Neutrophil (primary cell): ENCODE measurements at regions not wholly inside any gene's neighbourhood (a gene's known extent, or its start where the extent isn't known, plus 50 kb on each side); places are given as distances from the start of the nearest gene placed in this dataset.

Experiments
- H3K27ac ChIP-seq: fragments of 200-600 bp; sonication (generic); 2 replicates; pipeline ENCODE4 v1.5.1; 2016; ENCODE audit warnings: mild to moderate bottlenecking, moderate library complexity
- H3K27me3 ChIP-seq: fragments of 200-600 bp; sonication (generic); 2 replicates; pipeline ENCODE4 v1.6.0; 2016; ENCODE audit warnings: mild to moderate bottlenecking
- H3K36me3 ChIP-seq: fragments of 200-600 bp; sonication (generic); 2 replicates; pipeline ENCODE4 v1.5.1; 2017
- H3K4me1 ChIP-seq, 2 experiments: fragments of 200-600 bp in 1 of 2; sonication (generic) in 1 of 2; 1 replicate in 1 of 2; 2 replicates in 1 of 2; pipeline versions ENCODE4 v1.5.1 to v1.6.1; 2013 to 2016; ENCODE audit warnings: low read depth in 1 of 2, low read length in 1 of 2, mild to moderate bottlenecking in 1 of 2, moderate library complexity in 1 of 2; ENCODE audit not compliant: control insufficient read depth in 1 of 2, insufficient read depth in 1 of 2
- H3K4me3 ChIP-seq, 2 experiments: fragments of 200-600 bp in 1 of 2; sonication (generic) in 1 of 2; 1 replicate in 1 of 2; 2 replicates in 1 of 2; pipeline ENCODE4 v1.5.1; 2013 to 2016; ENCODE audit warnings: low read depth in 1 of 2, low read length in 1 of 2, mild to moderate bottlenecking in 1 of 2, moderate library complexity in 1 of 2
- H3K9me3 ChIP-seq: fragments of 200-600 bp; sonication (generic); 2 replicates; pipeline ENCODE4 v1.5.1; 2016
- CTCF ChIP-seq: fragments of 200-600 bp; sonication (generic); IDR thresholded peaks from 2 replicates; pipeline ENCODE4 v1.5.1; 2016; ENCODE audit warnings: antibody characterized with exemption

GRCh38 chr6:9711365-9711764 is 703.5 kb downstream of the TFAP2A start:
- H3K27ac ChIP-seq, result no peak overlapping the region
- H3K4me1 ChIP-seq, result no peaks in the 10 kb centered on the region
- no peak for TF ChIP-seq CTCF

GRCh38 chr6:9710574-9710973 is 704.3 kb downstream of the TFAP2A start:
- Histone ChIP-seq H3K36me3 (no peaks in the 10 kb centered on the region), H3K9me3 (no peaks in the 10 kb centered on the region), H3K27ac (no peak overlapping the region), H3K27me3 (no peaks in the 10 kb centered on the region), H3K4me1 (no peaks in the 10 kb centered on the region), H3K4me3 (no peak overlapping the region)
- TF ChIP-seq CTCF, result no peak

More at GRCh38 chr6:9711365-9711764, 703.5 kb downstream of the TFAP2A start:
- Histone ChIP-seq H3K27me3 (no peaks in the 10 kb centered on the region), H3K36me3 (no peaks in the 10 kb centered on the region), H3K4me3 (no peak overlapping the region), H3K9me3 (no peaks in the 10 kb centered on the region)

- Histone ChIP-seq H3K9me3 (no peaks in the 10 kb centered on the region), H3K4me1 (no peaks in the 10 kb centered on the region), H3K27me3 (no peaks in the 10 kb centered on the region), H3K36me3 (no peaks in the 10 kb centered on the region), H3K27ac (no peak overlapping the region), H3K4me3 (no peak overlapping the region)
- no peak for TF ChIP-seq CTCF
These were observed 706.3 kb downstream of the TFAP2A start for GRCh38 chr6:9708600-9708999.

GRCh38 chr6:9704989-9705388 is 709.9 kb downstream of the TFAP2A start:
- Histone ChIP-seq H3K27me3 (no peaks in the 10 kb centered on the region), H3K4me1 (no peaks in the 10 kb centered on the region), H3K36me3 (no peaks in the 10 kb centered on the region), H3K27ac (no peak overlapping the region), H3K9me3 (no peaks in the 10 kb centered on the region), H3K4me3 (no peak overlapping the region)
- no peak for TF ChIP-seq CTCF

GRCh38 chr6:9702914-9703313 is 712.0 kb downstream of the TFAP2A start:
- Histone ChIP-seq H3K27ac (no peak overlapping the region), H3K27me3 (no peaks in the 10 kb centered on the region), H3K9me3 (no peaks in the 10 kb centered on the region), H3K4me1 (no peaks in the 10 kb centered on the region), H3K4me3 (no peak overlapping the region), H3K36me3 (no peaks in the 10 kb centered on the region)
- no peak for TF ChIP-seq CTCF

GRCh38 chr6:9699888-9700287 is 715.0 kb downstream of the TFAP2A start:
- no peak overlapping the region for H3K27ac ChIP-seq
- no peaks in the 10 kb centered on the region for H3K27me3 ChIP-seq
- H3K4me3 ChIP-seq, result no peak overlapping the region
- H3K36me3 ChIP-seq, result no peaks in the 10 kb centered on the region
- no peak for TF ChIP-seq CTCF
- H3K4me1 ChIP-seq, result no peaks in the 10 kb centered on the region
- no peaks in the 10 kb centered on the region for H3K9me3 ChIP-seq
